ENCODE measurements at regions not wholly inside any gene's neighbourhood (a gene's known extent, or its start where the extent isn't known, plus 50 kb on each side); places are given as distances from the start of the nearest gene placed in this dataset.

DNA sequence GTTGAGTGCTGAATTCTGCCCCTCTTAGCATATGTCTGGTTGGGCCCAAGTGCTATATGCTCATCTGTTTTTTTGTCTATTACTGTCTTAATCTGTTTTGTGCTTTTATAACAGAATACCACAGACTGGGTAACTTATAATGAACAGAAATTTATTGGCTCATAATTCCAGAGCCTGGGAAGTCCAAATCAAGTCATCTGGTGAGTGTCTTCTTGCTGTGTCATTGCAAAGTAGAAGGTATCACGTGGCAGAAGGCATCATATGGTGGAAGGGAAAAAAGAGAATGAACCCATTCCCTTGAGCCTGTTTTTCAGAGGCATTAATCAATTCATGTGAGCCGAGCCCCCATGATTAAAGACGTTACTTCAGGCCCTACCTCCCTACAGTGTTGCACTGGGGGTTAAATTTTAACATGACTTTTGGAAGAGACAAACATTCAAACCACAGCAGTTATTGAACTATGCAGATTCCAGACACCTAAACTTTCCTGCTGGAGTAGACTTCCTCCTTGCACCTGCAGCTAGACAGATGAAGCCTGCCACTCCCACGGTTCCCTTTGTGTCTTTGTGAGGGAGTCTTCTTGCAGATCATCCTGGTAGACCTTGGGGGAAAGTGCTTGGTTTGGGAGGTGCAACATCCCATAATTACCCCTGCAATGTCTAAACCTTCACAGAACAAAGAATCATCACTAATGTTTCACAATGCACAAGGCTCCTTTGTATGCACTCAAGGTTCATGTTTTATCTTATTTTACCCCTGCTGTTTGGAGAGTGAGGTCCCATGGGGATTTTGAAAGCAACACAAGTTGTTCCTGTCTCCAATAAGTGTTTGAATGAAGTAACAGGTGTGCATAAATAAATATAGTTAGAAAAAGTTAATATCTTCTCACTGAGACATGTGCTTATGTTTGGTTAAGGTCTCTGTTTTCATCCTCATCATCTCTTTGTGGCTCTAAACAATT lies 64.7 kb upstream of the XCR1 start (continued):
- TF ChIP-seq NFE2L2 (IDR thresholded peaks at IDR 0.05; ENCODE audit: low read depth, low read length): no peak

DNA sequence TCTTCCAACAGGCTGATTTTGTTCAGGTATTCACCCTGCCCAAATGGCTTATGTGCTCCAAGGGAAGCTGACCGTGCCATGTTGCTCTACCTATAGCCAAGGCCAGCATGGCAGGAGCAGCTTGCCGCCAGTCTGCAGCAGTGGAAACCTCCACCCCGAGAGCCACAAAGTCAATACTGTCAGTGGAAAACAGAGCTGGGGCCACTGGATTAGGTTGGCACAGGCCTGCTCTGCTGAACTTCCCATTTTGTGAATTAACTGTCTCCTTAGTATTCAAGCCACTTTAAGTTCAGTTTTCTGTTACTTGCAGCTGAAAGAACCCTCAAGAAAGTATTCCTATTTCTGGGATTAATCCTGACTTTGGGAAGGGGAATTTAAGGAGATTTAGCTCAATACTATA lies 63.8 kb upstream of the XCR1 start:
- dilution Hi-C loops (cut with HindIII; ENCODE audit: low sequenced_read_pairs, unreplicated experiment) (no loop called here), intact Hi-C loops (cut with micrococcal nuclease) (no loop called here), in situ Hi-C loops (cut with MboI; ENCODE audit: low sequenced_read_pairs) (loop anchor here (25.0 kb wide), 1 partner anchor 1054 kb away; the partner anchor contains the start of gene CLEC3B)
- Histone ChIP-seq H3K9me1 (ENCODE audit: insufficient read depth, low read length) (peaks cover 3% of the 10 kb centered on the region; the same call in 1 of the 2 replicates), H3K9ac (ENCODE audit: low read depth, low read length) (no peak overlapping the region), H2AFZ (replicated peaks; ENCODE audit: low read length, poor library complexity) (no peak overlapping the region), H2BK120ac (ENCODE audit: low read depth, low read length) (no peak overlapping the region), H2AK5ac (ENCODE audit: low read depth, low read length) (no peak overlapping the region), H2BK15ac (ENCODE audit: low read depth, low read length) (no peak overlapping the region), H3K56ac (ENCODE audit: extremely low read depth, insufficient read depth, low read length) (no peak overlapping the region), H2BK5ac (ENCODE audit: low read depth, low read length, poor library complexity, severe bottlenecking) (no peak overlapping the region), H3K9me3 (ENCODE audit: control insufficient read depth, insufficient read depth, low read length) (no peaks in the 10 kb centered on the region), H3K14ac (replicated peaks; ENCODE audit: low read depth, low read length) (no peak overlapping the region), H3K4me2 (ENCODE audit: low read depth, low read length) (no peak overlapping the region), H3K36me3 (ENCODE audit: control insufficient read depth, insufficient read depth, low read length) (no peaks in the 10 kb centered on the region), H3K79me1 (ENCODE audit: low read depth in 1 of 2, low read length in 2 of 2) (no peaks in the 10 kb centered on the region), H3K27me3 (ENCODE audit: control insufficient read depth, insufficient read depth, low read length) (peaks cover 5% of the 10 kb centered on the region; the same call in 1 of the 2 replicates), H3K23ac (ENCODE audit: low read depth, low read length) (no peak overlapping the region), H3K4me3 (ENCODE audit: insufficient read depth, low read depth, low read length) (no peak overlapping the region), H4K5ac (ENCODE audit: low read depth, low read length) (no peak overlapping the region), H2BK20ac (ENCODE audit: low read depth, low read length) (no peak overlapping the region), H3K4me1 (ENCODE audit: control insufficient read depth, insufficient read depth, low read length) (peaks cover 5% of the 10 kb centered on the region), H4K91ac (ENCODE audit: insufficient read depth, low read depth, low read length) (no peak overlapping the region), H4K8ac (ENCODE audit: low read depth in 2 of 2, low read length in 2 of 2) (no peak overlapping the region), H2AK9ac (replicated peaks; ENCODE audit: low read depth, low read length, poor library complexity) (no peak overlapping the region), H3K18ac (ENCODE audit: low read depth, low read length) (no peak overlapping the region), H3K27ac (ENCODE audit: insufficient read depth, low read length) (no peak overlapping the region), H3K4ac (ENCODE audit: low read depth, low read length) (no peak overlapping the region), H4K20me1 (ENCODE audit: insufficient read depth, low read length) (no peaks in the 10 kb centered on the region)
- TF ChIP-seq CEBPB (IDR thresholded peaks at IDR 0.05; ENCODE audit: low read depth, low read length): no peak
- no peak for TF ChIP-seq NFE2L2 (IDR thresholded peaks at IDR 0.05; ENCODE audit: low read depth, low read length)
- TF ChIP-seq, protein P1, sequence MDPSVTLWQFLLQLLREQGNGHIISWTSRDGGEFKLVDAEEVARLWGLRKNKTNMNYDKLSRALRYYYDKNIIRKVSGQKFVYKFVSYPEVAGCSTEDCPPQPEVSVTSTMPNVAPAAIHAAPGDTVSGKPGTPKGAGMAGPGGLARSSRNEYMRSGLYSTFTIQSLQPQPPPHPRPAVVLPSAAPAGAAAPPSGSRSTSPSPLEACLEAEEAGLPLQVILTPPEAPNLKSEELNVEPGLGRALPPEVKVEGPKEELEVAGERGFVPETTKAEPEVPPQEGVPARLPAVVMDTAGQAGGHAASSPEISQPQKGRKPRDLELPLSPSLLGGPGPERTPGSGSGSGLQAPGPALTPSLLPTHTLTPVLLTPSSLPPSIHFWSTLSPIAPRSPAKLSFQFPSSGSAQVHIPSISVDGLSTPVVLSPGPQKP (IDR thresholded peaks at IDR 0.05; ENCODE audit: borderline replicate concordance, low read depth, low read length): no peak
- TF ChIP-seq BHLHE40 (IDR thresholded peaks at IDR 0.05; ENCODE audit: low read depth, low read length): no peak
- TF ChIP-seq SMC3 (IDR thresholded peaks at IDR 0.05; ENCODE audit: low read depth, low read length): no peak
- TF ChIP-seq, protein P2, sequence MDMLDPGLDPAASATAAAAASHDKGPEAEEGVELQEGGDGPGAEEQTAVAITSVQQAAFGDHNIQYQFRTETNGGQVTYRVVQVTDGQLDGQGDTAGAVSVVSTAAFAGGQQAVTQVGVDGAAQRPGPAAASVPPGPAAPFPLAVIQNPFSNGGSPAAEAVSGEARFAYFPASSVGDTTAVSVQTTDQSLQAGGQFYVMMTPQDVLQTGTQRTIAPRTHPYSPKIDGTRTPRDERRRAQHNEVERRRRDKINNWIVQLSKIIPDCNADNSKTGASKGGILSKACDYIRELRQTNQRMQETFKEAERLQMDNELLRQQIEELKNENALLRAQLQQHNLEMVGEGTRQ (IDR thresholded peaks at IDR 0.05; ENCODE audit: low read depth, low read length): no peak
- DNase-seq: no peak
- no peak for ATAC-seq (ENCODE audit: low read depth)
- ChIA-PET CTCF (interaction anchor here (0.5 to 2.7 kb wide), 4 partner anchors 9 to 287 kb away, joined by 3 to 8 read pairs (median 4); partner anchors contain the start of gene CCR1), POLR2A (ENCODE audit: unreplicated experiment) (no interaction called here)
- WGBS, 2 experiments (ENCODE audit: extremely low coverage in 2 of 2, insufficient read length in 1 of 2): 67% methylated on average over 1 of the region's 3 CpGs; no CpG with 5 or more reads in 1 of the 2 experiments
- BruUV-seq (replicated peaks): no TSS peak

Data from IMR-90 (cell line).